ENCODE measurements at regions not wholly inside any gene's neighbourhood (a gene's known extent, or its start where the extent isn't known, plus 50 kb on each side); places are given as distances from the start of the nearest gene placed in this dataset.

DNA sequence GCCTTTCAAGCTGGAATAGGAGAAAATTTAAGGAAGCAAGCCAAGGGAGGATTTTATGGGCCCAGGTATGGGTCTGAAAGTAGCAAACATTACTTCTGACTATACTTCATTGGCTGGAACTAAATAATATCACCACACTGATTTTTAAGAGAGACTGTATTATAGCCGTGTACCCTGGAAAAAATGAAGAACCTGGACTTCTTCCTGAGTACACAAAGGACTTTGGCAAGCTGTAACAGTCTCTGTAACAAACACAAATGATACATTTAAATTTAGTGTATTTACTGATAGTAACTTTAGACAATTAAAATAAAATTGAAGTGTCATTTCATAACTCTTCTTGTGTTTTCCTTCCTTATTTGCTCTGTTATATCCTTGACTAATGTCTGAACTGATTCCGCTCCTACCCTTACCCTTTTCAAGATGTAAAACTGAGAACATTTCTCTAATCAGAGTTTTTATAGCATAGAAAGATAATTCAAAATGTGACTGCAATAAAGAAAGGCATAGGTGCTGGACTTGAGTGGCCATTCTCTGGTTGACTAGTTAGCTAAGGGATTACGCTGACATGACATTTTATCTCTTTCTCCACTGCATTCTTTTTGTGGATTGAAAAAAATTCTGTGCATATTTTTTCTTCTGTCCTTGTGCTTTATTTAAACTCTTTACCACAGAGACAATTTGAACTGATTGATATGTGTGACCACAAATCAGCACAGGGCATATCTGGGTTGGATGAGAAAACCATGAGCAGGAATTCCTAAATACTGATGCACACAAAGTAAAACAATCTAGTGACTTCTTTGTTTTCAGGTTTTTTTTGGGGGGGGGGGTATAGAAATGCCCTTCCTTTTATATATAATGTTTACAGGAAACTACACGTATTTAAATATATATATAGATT, 349.7 kb downstream of the MDFIC start:
- H3K36me3 ChIP-seq: no peaks in the 10 kb centered on the region
- H3K9me3 ChIP-seq: no peaks in the 10 kb centered on the region
- H3K4me3 ChIP-seq: no peak overlapping the region
- DNase-seq (ENCODE audit: low spot score in 2 of 2): no peak
- TF ChIP-seq EP300 (IDR thresholded peaks at IDR 0.05) (no peak), POLR2A (IDR thresholded peaks at IDR 0.05) (no peak), POLR2AphosphoS5 (IDR thresholded peaks at IDR 0.05) (no peak)
- TF ChIP-seq, protein P1, sequence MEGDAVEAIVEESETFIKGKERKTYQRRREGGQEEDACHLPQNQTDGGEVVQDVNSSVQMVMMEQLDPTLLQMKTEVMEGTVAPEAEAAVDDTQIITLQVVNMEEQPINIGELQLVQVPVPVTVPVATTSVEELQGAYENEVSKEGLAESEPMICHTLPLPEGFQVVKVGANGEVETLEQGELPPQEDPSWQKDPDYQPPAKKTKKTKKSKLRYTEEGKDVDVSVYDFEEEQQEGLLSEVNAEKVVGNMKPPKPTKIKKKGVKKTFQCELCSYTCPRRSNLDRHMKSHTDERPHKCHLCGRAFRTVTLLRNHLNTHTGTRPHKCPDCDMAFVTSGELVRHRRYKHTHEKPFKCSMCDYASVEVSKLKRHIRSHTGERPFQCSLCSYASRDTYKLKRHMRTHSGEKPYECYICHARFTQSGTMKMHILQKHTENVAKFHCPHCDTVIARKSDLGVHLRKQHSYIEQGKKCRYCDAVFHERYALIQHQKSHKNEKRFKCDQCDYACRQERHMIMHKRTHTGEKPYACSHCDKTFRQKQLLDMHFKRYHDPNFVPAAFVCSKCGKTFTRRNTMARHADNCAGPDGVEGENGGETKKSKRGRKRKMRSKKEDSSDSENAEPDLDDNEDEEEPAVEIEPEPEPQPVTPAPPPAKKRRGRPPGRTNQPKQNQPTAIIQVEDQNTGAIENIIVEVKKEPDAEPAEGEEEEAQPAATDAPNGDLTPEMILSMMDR (IDR thresholded peaks at IDR 0.05): no peak
- H3K27me3 ChIP-seq: no peaks in the 10 kb centered on the region
- 87% methylated on average over 4 of the region's 4 CpGs for WGBS
- H3K4me1 ChIP-seq: no peaks in the 10 kb centered on the region
- no peak overlapping the region for H3K27ac ChIP-seq

DNA sequence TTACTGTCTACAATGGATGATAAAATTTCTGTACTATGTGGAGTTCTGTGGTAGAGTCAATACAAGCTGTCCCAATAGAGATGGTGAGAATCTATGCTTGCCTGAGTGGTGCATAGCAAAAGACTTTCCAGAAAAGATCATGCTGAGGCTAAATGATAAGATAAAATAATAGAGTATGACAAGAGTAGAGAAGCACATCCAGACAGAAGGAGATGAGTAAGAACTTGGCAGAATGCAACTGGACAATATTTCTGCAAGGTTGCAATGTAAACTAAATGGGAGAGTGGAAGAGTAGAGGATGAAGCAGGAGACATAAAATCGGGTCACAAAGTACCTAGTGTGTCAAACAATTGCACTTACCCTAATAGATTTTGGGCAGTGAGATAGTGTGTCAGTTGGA, 347.6 kb downstream of the MDFIC start:
- 82% methylated on average over 1 of the region's 1 CpG for WGBS
- no peaks in the 10 kb centered on the region for H3K27me3 ChIP-seq
- H3K4me1 ChIP-seq: no peaks in the 10 kb centered on the region
- H3K4me3 ChIP-seq: no peak overlapping the region
- no peaks in the 10 kb centered on the region for H3K9me3 ChIP-seq
- TF ChIP-seq, protein P1 (IDR thresholded peaks at IDR 0.05): no peak
- TF ChIP-seq POLR2AphosphoS5 (IDR thresholded peaks at IDR 0.05) (no peak), EP300 (IDR thresholded peaks at IDR 0.05) (no peak), POLR2A (IDR thresholded peaks at IDR 0.05) (no peak)
- DNase-seq (ENCODE audit: low spot score in 2 of 2): no peak
- no peaks in the 10 kb centered on the region for H3K36me3 ChIP-seq
- H3K27ac ChIP-seq: no peak overlapping the region

- no peak for TF ChIP-seq EP300 (IDR thresholded peaks at IDR 0.05)
- Histone ChIP-seq H3K4me3 (no peak overlapping the region), H3K27me3 (no peaks in the 10 kb centered on the region), H3K9me3 (no peaks in the 10 kb centered on the region), H3K4me1 (no peaks in the 10 kb centered on the region), H3K36me3 (no peaks in the 10 kb centered on the region), H3K27ac (no peak overlapping the region)
- no peak for DNase-seq (ENCODE audit: low spot score in 2 of 2)
Observed at GRCh38 chr7:115267503-115267902, 345.6 kb downstream of the MDFIC start.

DNA sequence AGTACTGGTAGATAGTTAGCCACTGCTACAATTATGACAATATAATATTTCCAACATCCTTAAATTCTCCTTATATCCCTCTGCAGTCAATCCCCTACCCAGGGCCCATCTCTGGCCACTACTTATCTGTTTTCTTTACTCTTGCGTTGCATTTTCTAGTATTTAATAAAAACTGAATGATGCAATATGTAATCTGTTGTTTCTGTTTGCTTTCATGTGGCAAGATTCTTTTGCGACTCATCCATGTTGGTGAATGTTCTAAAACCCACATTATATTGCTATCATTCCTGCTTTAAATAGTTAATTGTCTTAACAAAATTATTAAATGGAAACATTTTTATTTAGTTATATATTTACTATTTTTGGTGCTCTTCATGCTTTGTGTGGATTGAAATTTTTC, 338.5 kb downstream of the MDFIC start:
- DNase-seq (ENCODE audit: low spot score in 2 of 2): no peak
- Histone ChIP-seq H3K27me3 (no peaks in the 10 kb centered on the region), H3K4me3 (no peak overlapping the region), H3K36me3 (no peaks in the 10 kb centered on the region), H3K27ac (no peak overlapping the region), H3K9me3 (no peaks in the 10 kb centered on the region), H3K4me1 (no peaks in the 10 kb centered on the region)
- 71% methylated on average over 2 of the region's 2 CpGs for WGBS
- TF ChIP-seq POLR2AphosphoS5 (IDR thresholded peaks at IDR 0.05) (no peak), EP300 (IDR thresholded peaks at IDR 0.05) (no peak), POLR2A (IDR thresholded peaks at IDR 0.05) (no peak)
- TF ChIP-seq, protein P1 (IDR thresholded peaks at IDR 0.05): no peak

DNA sequence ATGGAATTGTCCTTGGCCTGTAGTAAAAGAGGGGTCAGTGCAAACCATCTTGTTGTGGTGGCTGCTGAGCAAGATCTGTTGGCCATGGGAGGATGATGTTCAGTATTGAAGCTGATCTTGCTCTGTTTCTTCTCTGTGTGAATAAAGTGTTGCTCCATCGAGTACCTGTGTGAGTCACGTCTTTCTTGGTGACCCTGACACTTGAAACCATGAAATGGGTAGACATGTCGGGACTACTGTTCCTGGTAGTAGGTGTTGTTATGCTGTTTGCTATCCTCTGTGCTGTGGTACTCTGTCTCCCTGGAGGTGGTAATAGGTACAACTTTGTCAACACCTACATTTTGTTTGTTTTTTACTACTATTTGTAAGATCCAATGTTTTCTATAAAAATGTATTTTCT, 330.6 kb downstream of the MDFIC start:
- no peaks in the 10 kb centered on the region for H3K27me3 ChIP-seq
- H3K9me3 ChIP-seq: peaks cover 3% of the 10 kb centered on the region
- H3K36me3 ChIP-seq: no peaks in the 10 kb centered on the region
- WGBS: 100% methylated on average over 2 of the region's 3 CpGs
- no peak overlapping the region for H3K27ac ChIP-seq
- no peaks in the 10 kb centered on the region for H3K4me1 ChIP-seq
- H3K4me3 ChIP-seq: no peak overlapping the region
- no peak for TF ChIP-seq POLR2AphosphoS5 (IDR thresholded peaks at IDR 0.05)
- no peak for TF ChIP-seq POLR2A (IDR thresholded peaks at IDR 0.05)
- TF ChIP-seq, protein P1 (IDR thresholded peaks at IDR 0.05): no peak
- TF ChIP-seq EP300 (IDR thresholded peaks at IDR 0.05): no peak
- no peak for DNase-seq (ENCODE audit: low spot score in 2 of 2)

Data from suprapubic skin (tissue), 4 donors.